Muscle of arm (tissue), 1 donor: ENCODE measurements at regions not wholly inside any gene's neighbourhood (a gene's known extent, or its start where the extent isn't known, plus 50 kb on each side); places are given as distances from the start of the nearest gene placed in this dataset.
"Not testable (repeated sequence)": the region's sequence is repeated elsewhere in the genome, so short reads cannot be mapped to it uniquely, and the experiment has no call there.

Experiments used
- DNase-seq: peaks from one replicate; pipeline ENCODE4 v3.0.0-alpha.2; 2013

GRCh38 chr18:7178568-7178967, 52.3 kb upstream of the LRRC30 start:
- not testable (repeated sequence) for DNase-seq

- peak; percentile 59 for DNase-seq
Observed at GRCh38 chr18:7177116-7177744, 53.7 kb upstream of the LRRC30 start.

- no peak for DNase-seq
Observed at GRCh38 chr18:7174344-7175095, 56.4 kb upstream of the LRRC30 start.

GRCh38 chr18:7173216-7173615, 55.6 kb upstream of the LAMA1 start:
- no peak for DNase-seq

GRCh38 chr18:7172611-7173010, 55.0 kb upstream of the LAMA1 start:
- no peak for DNase-seq

- no peak for DNase-seq
Observed at GRCh38 chr18:7170292-7170691, 52.7 kb upstream of the LAMA1 start.

- no peak for DNase-seq
Observed at GRCh38 chr18:7169601-7170000, 52.0 kb upstream of the LAMA1 start.

- no peak for DNase-seq
Observed at GRCh38 chr18:7168408-7168807, 50.8 kb upstream of the LAMA1 start.
